Calu3 (cell line): ENCODE measurements at regions not wholly inside any gene's neighbourhood (a gene's known extent, or its start where the extent isn't known, plus 50 kb on each side); places are given as distances from the start of the nearest gene placed in this dataset.

Source experiments
- BruUV-seq: library from RNA; stranded (reverse); fragments of 400-500 nt; replicated peaks from 2 replicates; lab custom pipeline; 2021; lab: Mats Ljungman, UMichigan
- CTCF ChIA-PET: fragments of 300-600 bp; sonication (Branson Sonifier 250); formaldehyde crosslinking; loops from one replicate; lab custom pipeline; 2022; ENCODE audit warnings: antibody characterized with exemption; lab: Charles Lee
- DNase-seq: peaks from one replicate; pipeline ENCODE4 v3.0.0; 2022
- H3K27ac Mint-ChIP-seq: one replicate; pipeline ENCODE4 v1.8.0; 2022; ENCODE audit warnings: mixed read lengths; ENCODE audit not compliant: unreplicated experiment
- H3K27me3 Mint-ChIP-seq: one replicate; pipeline ENCODE4 v1.8.0; 2022; ENCODE audit warnings: mixed read lengths; ENCODE audit not compliant: unreplicated experiment
- H3K36me3 Mint-ChIP-seq: one replicate; pipeline ENCODE4 v1.8.0; 2022; ENCODE audit warnings: mild to moderate bottlenecking, moderate library complexity, mixed read lengths; ENCODE audit not compliant: insufficient read depth, unreplicated experiment
- H3K4me1 Mint-ChIP-seq: one replicate; pipeline ENCODE4 v1.8.0; 2022; ENCODE audit warnings: mild to moderate bottlenecking, low read depth, mixed read lengths; ENCODE audit not compliant: unreplicated experiment
- H3K4me3 Mint-ChIP-seq: one replicate; pipeline ENCODE4 v1.8.0; 2022; ENCODE audit warnings: mild to moderate bottlenecking, low read depth, moderate library complexity, mixed read lengths; ENCODE audit not compliant: unreplicated experiment
- H3K9me3 Mint-ChIP-seq: one replicate; pipeline ENCODE4 v1.8.0; 2022; ENCODE audit warnings: low read depth, mixed read lengths; ENCODE audit not compliant: unreplicated experiment
- CTCF ChIP-seq: fragments of 200-600 bp; IDR thresholded peaks from one replicate; pipeline ENCODE4 v1.8.0; 2022; ENCODE audit warnings: antibody characterized with exemption; ENCODE audit not compliant: unreplicated experiment
- intact Hi-C: fragments of 100-400 bp; cut with micrococcal nuclease; formaldehyde crosslinking; loops from one replicate; pipeline ENCODE4 v1.10.0; 2022; ENCODE audit not compliant: unreplicated experiment

- no peaks in the 10 kb centered on the region for H3K27me3 Mint-ChIP-seq
- H3K36me3 Mint-ChIP-seq: no peaks in the 10 kb centered on the region
- CTCF ChIA-PET: no interaction called here
- intact Hi-C loops: loop anchor here (10.0 kb wide), 1 partner anchor 352 kb away; no protein-coding TSS in a partner anchor
- H3K4me1 Mint-ChIP-seq: no peaks in the 10 kb centered on the region
- BruUV-seq: no TSS peak
- TF ChIP-seq CTCF: no peak
- H3K27ac Mint-ChIP-seq: no peak overlapping the region
- peaks cover 6% of the 10 kb centered on the region for H3K9me3 Mint-ChIP-seq
- no peak for DNase-seq
- no peak overlapping the region for H3K4me3 Mint-ChIP-seq
Observed at GRCh38 chr4:127182687-127183086, 450.1 kb upstream of the INTU start.

- intact Hi-C loops: loop anchor here (1.0 to 10.0 kb wide), 2 partner anchors 211 to 346 kb away; no protein-coding TSS in a partner anchor
- Mint-ChIP-seq H3K27ac (no peak overlapping the region), H3K9me3 (peaks cover 2% of the 10 kb centered on the region), H3K4me3 (no peak overlapping the region), H3K4me1 (no peaks in the 10 kb centered on the region), H3K36me3 (no peaks in the 10 kb centered on the region), H3K27me3 (no peaks in the 10 kb centered on the region)
- no peak for TF ChIP-seq CTCF
- CTCF ChIA-PET: no interaction called here
- DNase-seq: no peak
- no TSS peak for BruUV-seq
Observed at GRCh38 chr4:127188847-127189246, 443.9 kb upstream of the INTU start.

- TF ChIP-seq CTCF: no peak
- intact Hi-C loops: no loop called here
- BruUV-seq: no TSS peak
- peaks cover 3% of the 10 kb centered on the region for H3K9me3 Mint-ChIP-seq
- no peak overlapping the region for H3K4me3 Mint-ChIP-seq
- no peaks in the 10 kb centered on the region for H3K36me3 Mint-ChIP-seq
- no peaks in the 10 kb centered on the region for H3K4me1 Mint-ChIP-seq
- DNase-seq: no peak
- CTCF ChIA-PET: no interaction called here
- no peak overlapping the region for H3K27ac Mint-ChIP-seq
- H3K27me3 Mint-ChIP-seq: no peaks in the 10 kb centered on the region
Observed at GRCh38 chr4:127194281-127194680, 438.5 kb upstream of the INTU start.

GRCh38 chr4:127196655-127197352 lies 436.0 kb upstream of the INTU start:
- H3K4me1 Mint-ChIP-seq: no peaks in the 10 kb centered on the region
- peaks cover 5% of the 10 kb centered on the region for H3K9me3 Mint-ChIP-seq
- no peak overlapping the region for H3K27ac Mint-ChIP-seq
- CTCF ChIA-PET: no interaction called here
- no peaks in the 10 kb centered on the region for H3K36me3 Mint-ChIP-seq
- no peak for TF ChIP-seq CTCF
- no peaks in the 10 kb centered on the region for H3K27me3 Mint-ChIP-seq
- intact Hi-C loops: no loop called here
- BruUV-seq: no TSS peak
- no peak overlapping the region for H3K4me3 Mint-ChIP-seq
- no peak for DNase-seq
